ENCODE measurements at regions not wholly inside any gene's neighbourhood (a gene's known extent, or its start where the extent isn't known, plus 50 kb on each side); places are given as distances from the start of the nearest gene placed in this dataset.

DNA sequence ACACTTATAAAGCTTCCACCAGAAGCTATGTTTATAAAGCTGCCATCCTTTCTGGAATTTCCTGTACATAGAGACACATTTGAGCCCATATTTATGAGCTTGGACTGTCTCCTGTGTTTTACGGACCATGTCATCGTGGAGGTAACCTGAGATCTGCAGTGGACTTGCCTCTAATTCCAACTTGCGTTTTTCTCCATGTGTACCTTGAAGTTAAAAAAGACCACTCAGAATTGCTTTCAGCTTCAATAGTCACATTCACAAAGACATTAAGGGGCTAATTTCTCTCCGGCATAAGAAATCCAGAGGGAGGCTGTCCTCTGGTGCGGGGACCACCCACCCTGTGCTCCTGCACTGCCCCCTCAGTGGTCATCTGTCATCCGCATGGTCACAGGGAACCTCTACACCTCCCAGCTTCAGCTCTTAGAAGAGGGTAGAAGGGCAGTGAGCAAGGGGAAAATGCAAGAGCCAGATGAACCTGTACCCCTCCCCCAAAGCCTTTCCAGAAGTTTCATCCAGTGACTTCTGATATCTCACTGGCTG, 521.4 kb upstream of the CAMK1G start:
- Histone ChIP-seq H3K27me3 (ENCODE audit: control insufficient read depth, insufficient read depth, low read length) (no peaks in the 10 kb centered on the region), H3K4me3 (ENCODE audit: low read depth, low read length) (no peak overlapping the region), H3K36me3 (ENCODE audit: control insufficient read depth, insufficient read depth, low read length) (no peaks in the 10 kb centered on the region), H3K9ac (ENCODE audit: low read depth, low read length) (no peak overlapping the region), H3K4me1 (ENCODE audit: control insufficient read depth, insufficient read depth, low read length) (peaks cover 10% of the 10 kb centered on the region), H3K9me3 (ENCODE audit: control insufficient read depth, insufficient read depth, low read length) (no peaks in the 10 kb centered on the region)

DNA sequence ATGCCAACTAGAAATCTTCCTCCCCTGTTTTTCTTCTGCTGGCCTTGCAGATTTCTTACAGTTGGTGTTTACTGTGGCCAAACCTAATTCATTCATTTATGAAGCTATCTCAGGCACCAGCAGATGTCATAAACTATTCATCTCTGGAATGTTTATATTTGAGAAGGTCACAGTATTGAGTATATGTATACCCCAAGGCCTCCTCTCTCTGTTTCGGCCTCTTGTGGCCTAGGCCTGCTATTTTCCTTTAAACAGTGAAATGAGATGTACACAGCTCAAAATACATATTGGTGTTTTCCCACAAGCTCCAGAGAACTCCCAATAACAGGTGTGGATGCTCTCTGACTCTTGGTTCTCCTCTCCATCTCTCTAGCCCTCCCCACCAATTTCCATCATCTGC, 520.7 kb upstream of the CAMK1G start:
- Histone ChIP-seq H3K9ac (ENCODE audit: low read depth, low read length) (no peak overlapping the region), H3K4me3 (ENCODE audit: low read depth, low read length) (no peak overlapping the region), H3K4me1 (ENCODE audit: control insufficient read depth, insufficient read depth, low read length) (peaks cover 10% of the 10 kb centered on the region)

DNA sequence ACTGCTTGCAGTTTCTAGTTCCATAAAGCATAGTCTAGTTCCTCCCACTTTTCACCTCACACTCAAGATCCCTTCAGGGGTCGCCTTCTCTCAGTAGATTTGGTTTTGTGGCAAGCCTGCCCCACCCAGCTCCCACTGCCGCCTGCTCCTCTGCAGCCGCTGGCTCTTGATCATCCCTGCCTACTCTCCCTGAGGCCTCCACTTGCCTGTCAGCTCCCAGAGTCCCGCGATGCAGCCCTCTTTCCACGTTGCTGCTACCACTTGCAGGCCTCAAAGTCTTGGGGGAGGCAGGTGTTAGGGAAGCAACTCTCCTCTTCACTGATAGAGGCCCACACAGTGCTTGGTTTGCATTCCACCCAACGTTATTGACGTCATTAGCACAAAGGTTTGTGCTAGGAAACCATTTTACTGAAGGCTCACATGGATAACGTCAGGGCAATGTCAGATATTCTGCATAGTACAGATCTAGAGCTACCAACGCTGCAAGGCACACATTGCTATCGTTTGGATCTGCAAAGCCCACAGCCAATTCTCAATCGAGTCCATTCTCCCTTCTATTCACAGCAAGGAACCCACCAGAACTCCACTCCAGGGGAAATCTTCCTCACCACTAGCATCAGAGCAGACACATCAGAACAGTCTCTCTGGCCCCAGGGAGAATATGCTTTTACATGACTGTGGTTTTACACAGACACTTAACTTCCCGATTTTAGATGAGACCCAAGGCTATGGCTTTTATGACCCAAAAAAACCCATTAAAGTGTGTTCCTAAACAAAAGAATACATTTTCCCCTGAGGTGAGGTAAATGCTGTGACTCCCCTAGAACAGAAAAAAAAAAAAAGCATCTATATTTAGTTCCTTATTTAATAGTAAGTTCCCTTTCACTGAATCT, 519.5 kb upstream of the CAMK1G start:
- peaks cover 10% of the 10 kb centered on the region for H3K4me1 ChIP-seq (ENCODE audit: control insufficient read depth, insufficient read depth, low read length)

More for the DNA sequence above, 520.7 kb upstream of the CAMK1G start:
- H3K9me3 ChIP-seq (ENCODE audit: control insufficient read depth, insufficient read depth, low read length): no peaks in the 10 kb centered on the region
- H3K27me3 ChIP-seq (ENCODE audit: control insufficient read depth, insufficient read depth, low read length): no peaks in the 10 kb centered on the region
- no peaks in the 10 kb centered on the region for H3K36me3 ChIP-seq (ENCODE audit: control insufficient read depth, insufficient read depth, low read length)

DNA sequence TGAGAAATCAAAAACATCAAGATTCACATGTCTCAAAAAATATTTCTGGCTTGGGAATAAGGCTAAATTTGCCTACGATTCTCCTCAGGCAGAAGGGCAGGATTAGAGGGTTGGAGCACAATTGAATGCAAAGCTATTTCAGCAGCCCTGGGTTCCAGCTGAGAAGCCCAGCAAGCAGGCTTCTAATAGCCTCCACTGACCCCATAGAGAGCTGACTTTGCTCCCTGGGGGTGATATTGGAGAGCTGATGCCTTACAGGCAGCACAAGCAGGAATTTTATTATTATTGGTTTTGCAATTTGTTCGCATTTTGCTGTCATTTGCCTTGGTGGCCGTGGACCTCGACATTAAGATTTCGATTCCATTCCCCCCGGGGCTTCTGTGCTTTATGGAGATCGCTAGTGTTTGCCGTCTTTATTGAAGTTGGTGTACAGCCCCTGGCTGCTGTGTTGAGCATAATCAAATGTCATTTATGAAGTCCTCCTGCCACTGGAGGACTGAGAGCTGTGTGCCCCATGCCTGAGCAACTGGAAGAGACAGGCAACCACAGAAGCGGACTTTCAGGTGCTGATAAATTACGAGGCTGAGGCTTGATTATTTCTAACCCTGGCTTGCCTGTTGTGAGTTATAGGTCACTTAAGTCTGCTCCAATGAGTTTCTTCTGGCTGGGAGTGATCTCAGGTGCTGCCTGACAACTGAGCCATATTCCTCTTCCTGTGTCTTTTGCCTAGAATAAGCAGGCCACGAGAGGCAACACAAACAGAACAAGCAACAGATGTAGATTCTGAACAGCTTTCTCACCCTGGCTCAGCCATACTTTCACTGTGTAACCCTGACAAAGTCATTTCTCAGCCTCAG, 518.4 kb upstream of the CAMK1G start:
- no peaks in the 10 kb centered on the region for H3K9me3 ChIP-seq (ENCODE audit: control insufficient read depth, insufficient read depth, low read length)
- peaks cover 10% of the 10 kb centered on the region for H3K4me1 ChIP-seq (ENCODE audit: control insufficient read depth, insufficient read depth, low read length)
- no peaks in the 10 kb centered on the region for H3K36me3 ChIP-seq (ENCODE audit: control insufficient read depth, insufficient read depth, low read length)
- no peaks in the 10 kb centered on the region for H3K27me3 ChIP-seq (ENCODE audit: control insufficient read depth, insufficient read depth, low read length)
- H3K4me3 ChIP-seq (ENCODE audit: low read depth, low read length): no peak overlapping the region
- no peak overlapping the region for H3K9ac ChIP-seq (ENCODE audit: low read depth, low read length)

More for the DNA sequence above, 519.5 kb upstream of the CAMK1G start:
- no peaks in the 10 kb centered on the region for H3K36me3 ChIP-seq (ENCODE audit: control insufficient read depth, insufficient read depth, low read length)
- no peaks in the 10 kb centered on the region for H3K27me3 ChIP-seq (ENCODE audit: control insufficient read depth, insufficient read depth, low read length)
- H3K4me3 ChIP-seq (ENCODE audit: low read depth, low read length): no peak overlapping the region
- no peaks in the 10 kb centered on the region for H3K9me3 ChIP-seq (ENCODE audit: control insufficient read depth, insufficient read depth, low read length)
- H3K9ac ChIP-seq (ENCODE audit: low read depth, low read length): no peak overlapping the region

DNA sequence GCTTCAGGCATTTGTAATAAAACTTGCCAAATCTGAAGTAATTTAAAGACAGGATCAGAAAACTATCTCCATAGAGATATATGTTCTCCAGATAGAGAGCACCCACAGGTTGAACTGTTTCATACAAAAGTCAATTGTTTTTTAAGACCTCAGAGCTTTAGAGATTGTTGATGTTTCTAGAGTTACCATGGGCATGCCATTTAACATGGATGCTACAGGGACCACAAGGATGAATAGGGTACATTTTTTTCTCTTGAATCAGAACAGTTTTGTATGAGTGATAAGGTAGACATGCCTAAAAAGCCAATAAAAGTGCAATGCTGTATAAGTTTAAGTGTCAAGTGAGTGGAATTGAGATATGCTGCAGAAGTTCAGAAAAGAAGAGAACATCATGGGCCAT, 511.0 kb upstream of the CAMK1G start:
- no peaks in the 10 kb centered on the region for H3K9me3 ChIP-seq (ENCODE audit: control insufficient read depth, insufficient read depth, low read length)
- H3K4me1 ChIP-seq (ENCODE audit: control insufficient read depth, insufficient read depth, low read length): no peaks in the 10 kb centered on the region
- no peaks in the 10 kb centered on the region for H3K27me3 ChIP-seq (ENCODE audit: control insufficient read depth, insufficient read depth, low read length)
- no peaks in the 10 kb centered on the region for H3K36me3 ChIP-seq (ENCODE audit: control insufficient read depth, insufficient read depth, low read length)
- H3K9ac ChIP-seq (ENCODE audit: low read depth, low read length): no peak overlapping the region
- H3K4me3 ChIP-seq (ENCODE audit: low read depth, low read length): no peak overlapping the region

DNA sequence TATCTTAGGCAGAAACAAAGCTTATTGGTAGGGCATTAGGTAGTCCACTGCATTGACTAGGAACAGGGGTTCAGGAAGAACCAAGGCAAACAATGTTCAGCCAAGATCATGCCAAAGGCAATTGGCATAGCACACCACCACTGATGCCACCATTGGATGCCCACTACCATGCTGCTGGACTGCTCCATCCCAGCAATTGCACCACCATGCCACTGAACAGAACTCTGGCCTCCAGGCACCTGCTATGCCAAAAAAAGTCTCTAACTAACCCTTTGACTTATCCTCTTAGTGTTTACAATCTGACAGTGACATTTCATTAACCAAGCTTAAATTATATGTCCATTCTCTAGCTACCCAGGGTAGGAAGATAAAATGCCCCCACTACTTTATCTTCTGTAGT, 509.6 kb upstream of the CAMK1G start:
- H3K9me3 ChIP-seq (ENCODE audit: control insufficient read depth, insufficient read depth, low read length): no peaks in the 10 kb centered on the region
- H3K9ac ChIP-seq (ENCODE audit: low read depth, low read length): no peak overlapping the region
- H3K36me3 ChIP-seq (ENCODE audit: control insufficient read depth, insufficient read depth, low read length): no peaks in the 10 kb centered on the region
- no peaks in the 10 kb centered on the region for H3K4me1 ChIP-seq (ENCODE audit: control insufficient read depth, insufficient read depth, low read length)
- no peaks in the 10 kb centered on the region for H3K27me3 ChIP-seq (ENCODE audit: control insufficient read depth, insufficient read depth, low read length)
- H3K4me3 ChIP-seq (ENCODE audit: low read depth, low read length): no peak overlapping the region

GRCh38 chr1:209074575-209075250, 508.8 kb upstream of the CAMK1G start:
- no peaks in the 10 kb centered on the region for H3K27me3 ChIP-seq (ENCODE audit: control insufficient read depth, insufficient read depth, low read length)

GRCh38 chr1:209076688-209077087, 506.8 kb upstream of the CAMK1G start:
- Histone ChIP-seq H3K9ac (ENCODE audit: low read depth, low read length) (no peak overlapping the region), H3K9me3 (ENCODE audit: control insufficient read depth, insufficient read depth, low read length) (no peaks in the 10 kb centered on the region), H3K4me1 (ENCODE audit: control insufficient read depth, insufficient read depth, low read length) (peaks cover 6% of the 10 kb centered on the region), H3K36me3 (ENCODE audit: control insufficient read depth, insufficient read depth, low read length) (no peaks in the 10 kb centered on the region), H3K27me3 (ENCODE audit: control insufficient read depth, insufficient read depth, low read length) (no peaks in the 10 kb centered on the region), H3K4me3 (ENCODE audit: low read depth, low read length) (no peak overlapping the region)

More at GRCh38 chr1:209074575-209075250, 508.8 kb upstream of the CAMK1G start:
- Histone ChIP-seq H3K9ac (ENCODE audit: low read depth, low read length) (no peak overlapping the region), H3K9me3 (ENCODE audit: control insufficient read depth, insufficient read depth, low read length) (no peaks in the 10 kb centered on the region), H3K4me1 (ENCODE audit: control insufficient read depth, insufficient read depth, low read length) (no peaks in the 10 kb centered on the region), H3K4me3 (ENCODE audit: low read depth, low read length) (no peak overlapping the region), H3K36me3 (ENCODE audit: control insufficient read depth, insufficient read depth, low read length) (no peaks in the 10 kb centered on the region)

DNA sequence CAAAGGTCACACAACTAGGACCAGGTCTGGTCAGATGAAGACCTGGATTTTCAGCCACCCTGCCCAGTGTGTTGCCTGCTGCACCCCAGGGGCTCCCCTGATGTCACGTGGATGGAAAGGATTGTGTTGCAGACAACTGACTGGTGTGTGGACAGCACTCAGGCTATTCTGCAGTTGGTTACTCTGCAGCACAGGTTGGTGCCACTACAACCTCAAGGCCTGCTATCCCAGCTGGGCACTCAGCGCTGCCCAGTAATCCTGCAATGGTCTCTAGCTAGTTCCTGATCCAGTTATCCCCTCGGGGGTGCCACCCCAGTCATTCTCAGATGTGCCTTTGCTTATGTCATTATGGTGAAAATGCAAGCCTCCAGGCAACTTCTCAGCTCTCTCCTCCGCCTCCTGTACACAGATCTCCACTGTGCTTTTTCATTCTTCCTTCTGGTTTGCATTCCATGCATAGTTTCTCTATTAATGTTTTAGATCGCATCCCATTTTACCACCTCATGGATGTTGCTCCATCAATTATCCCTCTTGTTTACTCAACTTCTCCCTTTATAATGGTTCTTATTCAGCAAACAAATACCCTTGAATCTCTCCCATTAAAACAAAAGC, 503.2 kb upstream of the CAMK1G start:
- Histone ChIP-seq H3K36me3 (ENCODE audit: control insufficient read depth, insufficient read depth, low read length) (no peaks in the 10 kb centered on the region), H3K27me3 (ENCODE audit: control insufficient read depth, insufficient read depth, low read length) (no peaks in the 10 kb centered on the region), H3K4me3 (ENCODE audit: low read depth, low read length) (no peak overlapping the region), H3K9me3 (ENCODE audit: control insufficient read depth, insufficient read depth, low read length) (no peaks in the 10 kb centered on the region), H3K9ac (ENCODE audit: low read depth, low read length) (no peak overlapping the region), H3K4me1 (ENCODE audit: control insufficient read depth, insufficient read depth, low read length) (peaks cover 6% of the 10 kb centered on the region)

GRCh38 chr1:209086486-209087192, 496.9 kb upstream of the CAMK1G start:
- Histone ChIP-seq H3K36me3 (ENCODE audit: control insufficient read depth, insufficient read depth, low read length) (no peaks in the 10 kb centered on the region), H3K9ac (ENCODE audit: low read depth, low read length) (no peak overlapping the region), H3K4me3 (ENCODE audit: low read depth, low read length) (no peak overlapping the region), H3K9me3 (ENCODE audit: control insufficient read depth, insufficient read depth, low read length) (no peaks in the 10 kb centered on the region), H3K27me3 (ENCODE audit: control insufficient read depth, insufficient read depth, low read length) (no peaks in the 10 kb centered on the region), H3K4me1 (ENCODE audit: control insufficient read depth, insufficient read depth, low read length) (no peaks in the 10 kb centered on the region)
